ENCODE measurements at regions not wholly inside any gene's neighbourhood (a gene's known extent, or its start where the extent isn't known, plus 50 kb on each side); places are given as distances from the start of the nearest gene placed in this dataset.

- TF ChIP-seq POLR2A (IDR thresholded peaks at IDR 0.05) (no peak), CTCF (IDR thresholded peaks at IDR 0.05) (no peak)
Observed at GRCh38 chr5:107310181-107310580, 360.6 kb downstream of the EFNA5 start.
